ENCODE measurements at regions not wholly inside any gene's neighbourhood (a gene's known extent, or its start where the extent isn't known, plus 50 kb on each side); places are given as distances from the start of the nearest gene placed in this dataset.
"Not testable (repeated sequence)": the region's sequence is repeated elsewhere in the genome, so short reads cannot be mapped to it uniquely, and the experiment has no call there.

DNA sequence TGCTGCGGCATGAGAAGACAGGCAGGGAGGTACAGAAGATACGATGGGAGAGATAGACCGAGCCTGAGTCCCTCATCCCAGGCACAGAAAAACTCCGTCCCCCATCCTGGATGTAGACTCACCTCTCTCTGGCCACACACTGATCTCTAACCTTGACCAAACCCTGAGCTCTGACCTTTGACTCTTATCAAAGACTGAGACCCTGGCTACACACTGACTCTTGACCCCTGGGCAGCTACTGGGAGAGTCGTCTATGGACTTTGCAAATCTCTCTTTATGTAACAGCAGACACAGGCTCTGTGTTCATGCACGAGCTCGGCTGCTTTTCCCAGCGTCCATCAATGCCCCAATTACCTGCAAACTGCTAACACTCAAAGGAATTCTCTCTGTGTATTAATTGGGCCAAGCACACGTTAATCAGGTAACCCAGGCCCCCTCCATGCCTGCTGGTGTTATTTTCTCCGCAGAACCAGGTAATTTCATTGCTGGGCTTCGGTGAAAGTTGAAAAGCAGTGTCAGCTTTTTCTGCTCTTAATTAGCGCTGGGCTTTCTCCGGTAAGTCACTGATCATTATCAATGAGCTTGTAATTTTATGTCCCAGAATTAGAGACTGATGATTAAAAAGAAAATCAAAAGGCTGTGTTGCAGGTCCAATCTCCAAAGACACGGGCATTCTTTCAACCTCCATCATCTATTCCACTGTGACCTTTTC is 179.4 kb upstream of the NLRP1 start:
- Histone ChIP-seq H3K36me3 (no peaks in the 10 kb centered on the region), H3K27me3 (no peaks in the 10 kb centered on the region; the same call in 1 of the 2 replicates), H3K4me3 (no peak overlapping the region), H3K9me3 (no peaks in the 10 kb centered on the region)
- no peak for DNase-seq

DNA sequence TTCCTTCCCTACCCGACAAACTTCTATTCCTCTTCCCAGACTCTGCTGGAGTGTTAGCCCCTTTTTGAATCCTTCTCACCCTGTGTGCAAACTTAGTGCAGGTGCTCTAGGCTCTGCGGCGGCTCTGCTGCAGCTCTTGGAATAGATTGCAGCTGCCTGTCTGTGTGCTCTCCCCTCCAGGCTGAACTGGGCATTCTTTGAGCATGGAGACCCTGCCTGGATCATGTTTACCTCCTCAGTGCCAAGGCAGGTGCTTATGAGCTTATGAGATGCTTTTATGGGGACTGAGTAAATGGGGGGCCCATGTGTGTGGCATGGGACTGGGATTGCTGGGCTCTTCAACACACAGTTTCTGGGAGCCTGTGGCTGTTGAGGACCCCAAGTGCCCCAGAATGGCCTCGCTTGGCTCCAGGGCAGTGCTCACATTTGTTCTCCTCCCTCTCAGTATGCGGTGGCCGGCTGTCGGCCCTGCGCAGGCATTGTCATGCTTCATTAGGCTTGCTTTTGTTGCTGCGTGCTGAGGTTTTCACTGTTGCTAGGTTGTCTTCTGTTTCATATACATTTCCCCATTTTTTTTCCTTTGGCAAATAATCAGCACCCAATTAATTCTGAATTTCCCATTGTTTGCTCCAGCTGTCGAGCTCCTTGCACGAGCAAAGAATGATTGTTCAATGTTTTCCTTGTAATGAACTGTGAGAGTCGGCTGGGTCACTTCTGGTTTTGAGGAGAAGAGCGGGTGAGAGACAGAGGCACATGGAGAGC is 185.5 kb upstream of the NLRP1 start:
- DNase-seq = no peak
- H3K9me3 ChIP-seq = no peaks in the 10 kb centered on the region

DNA sequence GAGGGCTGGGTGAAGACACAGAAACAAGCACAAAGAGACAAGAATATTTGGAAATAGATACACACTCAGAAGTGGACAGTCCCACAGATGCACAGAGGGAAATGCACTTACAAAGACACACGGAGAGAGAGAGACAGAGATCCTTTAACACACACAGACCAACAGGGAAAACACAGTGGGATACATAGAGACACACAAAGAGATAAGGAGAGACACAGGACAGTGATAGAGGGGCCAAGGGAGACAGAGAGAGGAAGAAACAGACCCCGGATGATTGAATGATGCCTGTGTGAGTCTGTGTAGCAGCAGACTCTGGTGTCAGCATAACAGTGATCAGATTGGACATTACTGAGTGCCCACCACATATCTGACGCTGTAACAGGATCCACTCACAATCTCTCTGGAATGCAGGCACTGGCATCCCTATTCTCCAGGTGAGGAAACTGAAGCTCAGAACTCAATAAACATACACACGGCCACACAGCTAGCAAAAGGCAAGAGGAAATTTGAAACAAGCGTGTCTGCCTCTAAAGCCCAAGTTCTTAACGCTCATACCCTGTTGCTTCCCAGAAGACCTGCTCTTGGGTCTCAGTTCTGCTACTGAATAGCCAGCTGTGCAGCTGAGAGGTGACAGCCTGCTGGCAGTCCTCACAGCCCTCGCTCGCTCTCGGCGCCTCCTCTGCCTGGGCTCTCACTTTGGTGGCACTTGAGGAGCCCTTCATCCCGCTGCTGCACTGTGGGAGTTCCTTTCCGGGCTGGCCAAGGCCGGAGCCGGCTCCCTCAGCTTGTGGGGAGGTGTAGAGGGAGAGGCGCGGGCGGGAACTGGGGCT is 186.3 kb upstream of the NLRP1 start:
- no peaks in the 10 kb centered on the region for H3K9me3 ChIP-seq
- H3K27me3 ChIP-seq = no peaks in the 10 kb centered on the region; the same call in 1 of the 2 replicates
- DNase-seq = no peak
- no peaks in the 10 kb centered on the region for H3K36me3 ChIP-seq
- H3K4me3 ChIP-seq = no peak overlapping the region

More for the DNA sequence above, 185.5 kb upstream of the NLRP1 start:
- Histone ChIP-seq H3K4me3 (no peak overlapping the region), H3K27me3 (no peaks in the 10 kb centered on the region; the same call in 1 of the 2 replicates), H3K36me3 (no peaks in the 10 kb centered on the region)

DNA sequence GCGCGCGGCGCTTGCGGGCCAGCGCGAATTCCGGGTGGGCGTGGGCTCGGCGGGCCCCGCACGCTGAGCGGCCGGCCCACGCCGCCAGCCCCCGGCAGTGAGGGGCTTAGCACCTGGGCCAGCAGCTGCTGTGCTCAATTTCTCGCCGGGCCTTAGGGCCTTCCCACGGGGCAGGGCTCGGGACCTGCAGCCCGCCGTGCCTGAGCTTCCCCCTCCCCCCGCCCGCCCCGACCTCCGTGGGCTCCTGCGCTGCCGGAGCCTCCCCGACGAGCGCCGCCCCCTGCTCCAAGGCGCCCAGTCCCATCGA is 186.9 kb upstream of the NLRP1 start:
- DNase-seq, H3K36me3 ChIP-seq, H3K9me3 ChIP-seq, H3K4me3 ChIP-seq, H3K27me3 ChIP-seq: not testable (repeated sequence)

DNA sequence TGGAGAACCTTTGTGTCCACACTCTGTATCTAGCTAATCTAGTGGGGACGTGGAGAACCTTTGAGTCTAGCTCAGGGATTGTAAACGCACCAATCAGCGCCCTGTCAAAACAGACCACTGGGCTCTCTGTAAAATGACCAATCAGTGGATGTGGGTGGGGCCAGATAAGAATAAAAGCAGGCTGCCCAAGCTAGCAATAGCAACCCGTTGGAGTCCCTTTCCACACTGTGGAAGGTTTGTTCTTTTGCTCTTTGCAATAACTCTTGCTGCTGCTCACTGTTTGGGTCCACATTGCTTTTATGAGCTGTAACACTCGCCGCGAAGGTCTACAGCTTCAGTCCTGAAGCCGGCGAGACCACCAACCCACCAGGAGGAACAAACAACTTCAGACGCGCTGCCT is 187.7 kb upstream of the NLRP1 start:
- not testable (repeated sequence) for H3K36me3 ChIP-seq, H3K27me3 ChIP-seq, H3K9me3 ChIP-seq, H3K4me3 ChIP-seq, DNase-seq

DNA sequence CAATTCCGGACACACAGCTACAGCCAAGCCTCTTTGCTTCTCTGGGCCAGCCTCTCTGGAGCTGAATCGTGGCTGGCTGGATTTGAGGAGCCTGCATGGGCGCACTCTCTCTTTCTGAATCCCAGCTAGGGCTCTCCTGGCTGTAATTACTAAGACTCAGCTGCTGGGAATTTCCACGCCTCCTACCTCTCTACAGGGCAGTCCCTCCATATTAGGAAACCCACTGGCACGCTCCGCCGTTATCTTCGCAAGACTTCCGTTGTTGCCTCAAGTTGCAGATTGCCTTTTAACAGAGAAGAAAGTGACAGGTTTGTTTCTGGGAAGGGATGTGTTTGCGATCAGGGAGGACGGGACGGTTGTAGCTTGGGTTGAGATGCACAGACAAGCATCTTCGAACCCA is 188.4 kb upstream of the NLRP1 start:
- Histone ChIP-seq H3K36me3 (no peaks in the 10 kb centered on the region), H3K9me3 (no peaks in the 10 kb centered on the region), H3K27me3 (no peaks in the 10 kb centered on the region; the same call in 1 of the 2 replicates), H3K4me3 (no peak overlapping the region)
- peak; percentile 70 for DNase-seq

DNA sequence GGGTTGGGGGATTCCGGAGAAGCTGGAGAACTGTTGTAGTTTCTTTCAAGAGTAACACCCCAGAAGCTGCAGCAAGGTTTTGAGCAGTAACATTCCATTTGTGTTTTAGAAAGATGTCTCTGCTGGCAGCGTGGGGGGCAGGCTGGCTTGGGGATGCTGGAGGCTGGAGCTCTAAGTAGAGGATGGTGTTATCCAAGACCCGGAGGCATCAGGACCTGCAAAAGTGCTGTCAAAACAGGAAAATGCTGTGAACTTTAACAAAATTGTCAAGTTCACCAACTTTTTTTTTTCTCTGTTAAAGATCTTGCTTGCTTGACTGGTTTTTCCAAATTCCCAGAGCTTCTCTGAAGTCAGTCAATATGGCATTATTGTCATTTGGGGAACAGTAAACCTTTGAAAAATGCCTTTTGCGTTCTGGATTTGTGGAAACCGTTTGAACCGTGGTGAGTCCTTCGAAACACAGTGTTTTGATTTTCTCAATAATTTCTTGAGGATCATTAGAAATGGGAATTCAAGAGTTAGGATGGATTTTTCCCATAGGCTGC is 189.6 kb upstream of the NLRP1 start:
- Histone ChIP-seq H3K4me3 (no peak overlapping the region), H3K36me3 (no peaks in the 10 kb centered on the region), H3K9me3 (no peaks in the 10 kb centered on the region), H3K27me3 (no peaks in the 10 kb centered on the region; the same call in 1 of the 2 replicates)
- no peak for DNase-seq

DNA sequence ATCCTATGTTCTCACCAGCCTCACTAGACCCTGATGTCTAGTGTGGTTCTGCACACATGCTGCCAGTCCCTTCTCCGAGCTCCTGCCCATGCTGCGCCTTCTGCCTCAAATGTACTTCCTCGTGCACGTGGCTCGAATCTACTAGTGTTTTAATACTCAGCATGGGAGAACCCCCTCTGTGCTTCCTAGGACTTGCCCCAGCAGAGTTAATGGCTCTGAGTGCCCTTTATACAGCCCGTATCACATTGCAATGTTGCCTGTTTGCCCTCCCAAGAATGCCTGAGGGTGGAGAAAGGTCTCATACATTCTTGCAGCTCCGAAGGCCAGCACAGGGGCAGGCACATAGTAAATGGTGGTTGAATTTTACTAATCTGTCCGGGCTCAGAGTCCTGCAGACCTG is 190.8 kb upstream of the NLRP1 start:
- H3K9me3 ChIP-seq = no peaks in the 10 kb centered on the region
- no peak overlapping the region for H3K4me3 ChIP-seq
- H3K36me3 ChIP-seq = no peaks in the 10 kb centered on the region
- no peaks in the 10 kb centered on the region; the same call in 1 of the 2 replicates for H3K27me3 ChIP-seq
- no peak for DNase-seq

DNA sequence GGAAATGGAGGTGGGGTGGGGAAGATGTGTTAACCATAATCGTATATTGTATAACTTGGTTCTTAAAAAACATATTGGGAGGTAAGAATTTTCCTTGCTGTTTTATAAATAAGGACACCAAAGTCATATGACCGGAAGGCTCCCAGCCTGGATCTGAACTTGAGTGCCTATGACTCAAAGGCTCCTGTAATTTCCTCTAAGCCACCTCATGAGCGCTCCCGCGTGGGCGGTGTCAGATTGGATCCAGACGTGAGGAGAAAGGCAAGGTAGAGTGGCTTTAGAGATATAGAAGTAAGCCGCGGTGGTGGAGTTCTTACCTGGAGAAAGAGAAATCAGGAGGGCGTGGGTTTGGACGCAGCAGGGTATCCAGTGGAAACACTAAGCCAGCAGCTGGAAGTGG is 196.2 kb upstream of the NLRP1 start:
- Histone ChIP-seq H3K4me3 (no peak overlapping the region), H3K27me3 (no peaks in the 10 kb centered on the region)
- peak; percentile 53 for DNase-seq

DNA sequence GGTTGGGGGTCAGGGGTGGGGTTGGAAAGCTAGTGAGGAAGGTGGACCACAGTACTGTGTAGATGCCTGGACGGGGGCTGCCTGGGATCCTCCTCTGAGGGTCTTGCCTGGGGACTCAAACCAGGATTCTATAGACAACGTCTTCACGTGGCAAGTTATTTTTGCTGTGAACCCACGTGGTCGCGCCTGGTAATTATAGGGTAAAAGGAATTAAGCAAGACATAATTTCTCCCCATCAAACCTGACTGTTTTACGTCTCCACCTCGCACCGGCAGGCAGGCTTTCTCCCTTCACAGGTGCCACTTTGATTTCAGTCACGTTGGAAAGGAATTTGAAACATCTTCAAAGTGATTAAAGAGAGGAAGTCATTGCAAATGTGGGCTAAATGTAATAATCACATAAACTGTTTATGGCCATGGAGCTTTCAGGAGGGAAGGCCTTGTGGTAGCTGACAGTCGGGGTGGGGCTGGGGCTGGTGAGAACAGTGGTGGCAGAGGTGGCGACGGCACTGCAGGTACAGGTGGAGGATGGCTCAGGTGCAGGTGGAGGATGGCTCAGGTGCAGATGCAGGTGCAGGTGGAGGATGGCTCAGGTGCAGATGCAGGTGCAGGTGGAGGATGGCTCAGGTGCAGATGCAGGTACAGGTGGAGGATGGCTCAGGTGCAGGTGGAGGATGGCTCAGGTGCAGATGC is 197.1 kb upstream of the NLRP1 start:
- Histone ChIP-seq H3K27me3 (no peaks in the 10 kb centered on the region), H3K36me3 (no peaks in the 10 kb centered on the region), H3K9me3 (no peaks in the 10 kb centered on the region), H3K4me3 (no peak overlapping the region)
- no peak for DNase-seq

More for the DNA sequence above, 196.2 kb upstream of the NLRP1 start:
- Histone ChIP-seq H3K36me3 (no peaks in the 10 kb centered on the region), H3K9me3 (no peaks in the 10 kb centered on the region)

DNA sequence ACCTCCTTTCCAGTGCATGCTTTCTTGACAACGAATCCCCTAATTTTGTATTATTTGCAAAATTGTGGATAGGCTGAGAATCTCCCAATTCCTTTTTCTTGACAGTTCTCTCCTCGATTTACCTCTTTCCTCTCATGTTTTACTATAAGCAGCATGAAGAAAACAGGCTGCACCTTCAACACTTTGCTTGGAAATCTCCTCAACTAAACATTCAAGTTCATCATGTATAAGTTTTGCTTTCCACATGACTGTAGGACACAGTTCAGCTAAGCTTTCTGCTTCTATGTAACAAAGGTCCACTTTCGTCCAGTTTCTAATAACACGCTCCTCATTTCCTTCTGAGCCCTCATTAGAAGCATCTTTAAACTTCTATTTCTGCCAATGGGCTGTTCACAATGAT is 199.0 kb upstream of the NLRP1 start:
- no peak overlapping the region for H3K4me3 ChIP-seq
- H3K9me3 ChIP-seq = no peaks in the 10 kb centered on the region
- H3K27me3 ChIP-seq = no peaks in the 10 kb centered on the region
- H3K36me3 ChIP-seq = no peaks in the 10 kb centered on the region
- DNase-seq = no peak

DNA sequence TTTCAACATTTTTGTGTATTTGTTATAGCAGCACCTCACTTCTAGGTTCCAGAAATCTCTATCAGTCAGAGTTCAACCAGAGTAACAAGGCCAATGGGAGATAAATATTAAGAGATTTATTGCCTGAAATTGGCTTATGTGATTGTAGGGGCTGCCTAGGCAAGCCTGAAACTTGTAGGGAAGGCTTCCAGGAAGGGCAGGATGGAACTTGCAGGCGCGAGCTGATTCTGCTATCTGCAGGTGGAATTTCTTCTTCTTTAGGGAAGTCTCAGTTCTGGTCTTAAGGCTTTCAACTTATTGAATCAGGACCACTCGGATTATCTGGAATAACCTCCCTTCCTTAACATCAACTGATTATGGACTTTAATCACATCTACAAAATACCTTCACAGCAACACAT is 199.5 kb upstream of the NLRP1 start:
- Histone ChIP-seq H3K9me3 (no peaks in the 10 kb centered on the region), H3K4me3 (no peak overlapping the region), H3K36me3 (no peaks in the 10 kb centered on the region), H3K27me3 (no peaks in the 10 kb centered on the region)
- DNase-seq = no peak

DNA sequence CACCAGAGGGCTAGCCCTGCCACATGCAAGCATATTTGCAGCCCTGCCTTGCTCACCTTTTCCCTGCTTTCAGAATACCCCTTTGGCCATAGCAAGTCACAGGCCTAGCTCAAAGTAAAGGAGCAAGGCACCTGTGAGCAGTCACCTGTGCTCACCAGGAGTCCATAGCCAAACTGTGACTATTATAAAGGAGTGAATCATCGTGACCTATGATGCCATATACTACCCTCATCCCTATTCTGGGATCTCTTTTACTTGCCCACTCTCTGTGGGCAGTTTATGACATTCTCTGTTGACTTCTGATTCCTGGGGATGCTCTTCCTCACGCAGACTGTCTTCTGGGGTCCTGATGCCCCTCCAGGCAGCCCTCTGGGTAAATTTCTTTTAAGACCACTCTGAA is 200.5 kb upstream of the NLRP1 start:
- Histone ChIP-seq H3K9me3 (no peaks in the 10 kb centered on the region), H3K4me3 (no peak overlapping the region), H3K36me3 (no peaks in the 10 kb centered on the region), H3K27me3 (no peaks in the 10 kb centered on the region)
- no peak for DNase-seq

DNA sequence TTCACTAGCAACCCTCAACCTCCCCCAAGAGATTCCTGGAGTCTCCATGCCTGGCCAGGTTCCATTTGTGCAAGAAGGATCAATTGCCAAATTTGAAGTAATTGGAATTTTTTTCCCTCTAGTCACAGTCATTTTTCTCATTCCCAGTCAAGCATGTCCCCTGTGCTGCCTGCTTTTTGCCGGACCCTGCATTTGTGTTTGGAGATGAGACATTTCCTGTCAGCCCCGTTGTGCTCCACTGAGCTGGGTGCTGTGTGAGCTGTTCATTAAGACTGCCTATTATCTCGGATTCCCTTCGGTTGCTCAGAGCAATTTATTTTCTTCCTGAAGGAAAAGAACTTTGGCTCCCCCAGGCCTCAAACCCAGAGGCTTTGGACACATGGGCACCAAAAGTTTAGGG is 201.0 kb upstream of the NLRP1 start:
- H3K36me3 ChIP-seq = no peaks in the 10 kb centered on the region
- H3K4me3 ChIP-seq = no peak overlapping the region
- H3K9me3 ChIP-seq = no peaks in the 10 kb centered on the region
- H3K27me3 ChIP-seq = no peaks in the 10 kb centered on the region
- DNase-seq = peak; percentile 61

DNA sequence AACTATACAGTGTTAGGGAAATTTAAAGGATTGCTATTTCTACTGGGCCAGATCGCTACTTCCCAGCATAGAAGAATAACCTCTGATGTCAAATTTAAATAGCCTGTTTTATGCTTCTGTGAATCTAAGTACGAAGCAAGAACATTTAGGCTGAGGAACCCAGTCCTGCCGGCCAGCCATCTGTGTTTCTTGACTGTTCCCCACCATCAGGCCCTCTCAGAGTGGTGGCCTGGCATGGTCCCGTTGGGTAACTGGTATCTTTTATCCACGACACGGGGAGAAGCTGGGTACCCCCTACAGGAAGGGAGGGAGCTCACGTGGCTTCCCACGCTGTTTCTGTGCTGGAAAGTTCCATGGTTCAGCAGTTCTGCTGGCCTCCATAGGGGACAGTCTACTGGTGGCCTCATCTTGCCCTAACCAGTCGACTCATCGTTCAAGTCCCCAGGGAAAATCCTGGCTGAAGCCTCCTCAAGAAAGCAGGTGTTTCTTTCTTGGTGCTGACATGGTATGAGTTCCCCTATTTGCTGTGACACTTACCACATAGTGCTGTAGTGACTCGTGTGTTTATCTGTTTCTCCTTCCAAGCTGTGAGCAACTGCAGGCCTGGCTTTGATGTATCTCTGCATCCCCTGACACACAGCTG is 201.7 kb upstream of the NLRP1 start:
- H3K4me3 ChIP-seq = no peak overlapping the region
- no peaks in the 10 kb centered on the region for H3K27me3 ChIP-seq
- DNase-seq = peak; percentile 38
- H3K9me3 ChIP-seq = no peaks in the 10 kb centered on the region
- H3K36me3 ChIP-seq = no peaks in the 10 kb centered on the region

DNA sequence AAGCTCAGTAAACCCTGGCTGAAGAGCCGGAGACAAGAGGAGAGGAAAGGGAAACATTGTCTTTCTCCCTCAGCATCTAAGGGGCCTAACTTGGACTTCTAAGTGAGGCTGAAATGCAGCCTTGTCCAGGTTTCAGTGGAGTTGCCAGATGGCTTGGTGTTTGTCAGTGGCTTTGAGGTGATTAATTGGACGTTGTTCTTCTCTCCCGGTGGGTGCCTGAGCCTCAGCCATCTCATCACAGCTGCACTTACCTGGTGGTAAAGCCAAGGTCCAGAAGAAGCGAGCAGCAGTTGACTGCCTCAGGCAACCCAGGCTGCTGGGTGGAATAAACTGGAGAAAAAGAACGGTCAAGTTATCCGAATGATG is 202.2 kb upstream of the NLRP1 start:
- Histone ChIP-seq H3K36me3 (no peaks in the 10 kb centered on the region), H3K9me3 (no peaks in the 10 kb centered on the region), H3K4me3 (no peak overlapping the region), H3K27me3 (no peaks in the 10 kb centered on the region)
- DNase-seq = no peak

Data from MG63 (cell line).